ENCODE measurements at regions not wholly inside any gene's neighbourhood (a gene's known extent, or its start where the extent isn't known, plus 50 kb on each side); places are given as distances from the start of the nearest gene placed in this dataset.

DNA sequence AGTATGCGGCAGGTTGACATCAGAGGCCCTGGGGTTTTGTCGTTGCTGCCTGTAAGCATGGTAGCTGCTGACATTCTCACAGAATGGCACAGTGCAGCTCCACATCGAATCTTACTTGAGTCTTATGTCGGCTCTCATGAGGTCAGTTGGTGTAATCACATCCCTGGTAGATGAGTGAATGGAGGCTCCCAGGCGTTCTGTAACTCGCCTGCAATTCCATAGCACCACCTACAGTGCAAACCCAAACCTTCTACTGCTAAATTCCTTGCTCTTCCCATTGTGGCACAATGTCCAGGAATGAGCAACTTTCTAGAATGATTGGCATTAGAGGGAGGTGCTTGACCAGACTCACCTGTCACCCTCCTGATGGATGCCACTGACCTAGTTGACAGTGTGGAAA lies 578.4 kb downstream of the CCDC171 start:
- peaks cover 15% of the 10 kb centered on the region for H3K4me1 Mint-ChIP-seq (ENCODE audit: unreplicated experiment)
- no peak overlapping the region for H3K27ac Mint-ChIP-seq
- H3K36me3 Mint-ChIP-seq, result peaks cover 10% of the 10 kb centered on the region
- no peak for DNase-seq (ENCODE audit: extremely low spot score, unreplicated experiment)
- H3K4me3 Mint-ChIP-seq, result no peak overlapping the region
- H3K9me3 Mint-ChIP-seq, result peaks cover 18% of the 10 kb centered on the region
- TF ChIP-seq, protein P1, sequence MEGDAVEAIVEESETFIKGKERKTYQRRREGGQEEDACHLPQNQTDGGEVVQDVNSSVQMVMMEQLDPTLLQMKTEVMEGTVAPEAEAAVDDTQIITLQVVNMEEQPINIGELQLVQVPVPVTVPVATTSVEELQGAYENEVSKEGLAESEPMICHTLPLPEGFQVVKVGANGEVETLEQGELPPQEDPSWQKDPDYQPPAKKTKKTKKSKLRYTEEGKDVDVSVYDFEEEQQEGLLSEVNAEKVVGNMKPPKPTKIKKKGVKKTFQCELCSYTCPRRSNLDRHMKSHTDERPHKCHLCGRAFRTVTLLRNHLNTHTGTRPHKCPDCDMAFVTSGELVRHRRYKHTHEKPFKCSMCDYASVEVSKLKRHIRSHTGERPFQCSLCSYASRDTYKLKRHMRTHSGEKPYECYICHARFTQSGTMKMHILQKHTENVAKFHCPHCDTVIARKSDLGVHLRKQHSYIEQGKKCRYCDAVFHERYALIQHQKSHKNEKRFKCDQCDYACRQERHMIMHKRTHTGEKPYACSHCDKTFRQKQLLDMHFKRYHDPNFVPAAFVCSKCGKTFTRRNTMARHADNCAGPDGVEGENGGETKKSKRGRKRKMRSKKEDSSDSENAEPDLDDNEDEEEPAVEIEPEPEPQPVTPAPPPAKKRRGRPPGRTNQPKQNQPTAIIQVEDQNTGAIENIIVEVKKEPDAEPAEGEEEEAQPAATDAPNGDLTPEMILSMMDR (conservative IDR thresholded peaks at IDR 0.05), result peak; percentile 46
- H3K27me3 Mint-ChIP-seq, result no peaks in the 10 kb centered on the region

DNA sequence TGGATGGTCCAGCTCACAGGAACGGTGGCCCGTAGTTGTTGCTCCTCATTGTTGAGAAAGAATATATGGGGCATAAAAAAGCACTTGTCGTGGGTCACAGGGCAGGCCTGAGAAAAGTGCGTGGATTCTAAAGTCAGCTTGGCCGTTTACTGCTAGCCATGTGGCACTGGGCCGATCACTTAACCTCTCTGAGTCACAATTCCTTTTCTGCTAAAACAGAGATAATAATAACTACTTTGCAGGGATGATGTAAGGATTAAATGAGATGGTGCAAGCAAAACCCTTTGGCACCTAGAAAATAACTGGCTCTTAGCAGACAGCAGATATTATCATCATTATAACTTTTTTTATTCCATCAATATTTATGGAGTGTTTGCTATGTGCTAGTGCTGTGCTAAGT lies 579.7 kb downstream of the CCDC171 start:
- H3K27me3 Mint-ChIP-seq, result no peaks in the 10 kb centered on the region
- TF ChIP-seq, protein P1 (conservative IDR thresholded peaks at IDR 0.05), result no peak
- no peak overlapping the region for H3K4me3 Mint-ChIP-seq
- no peak for DNase-seq (ENCODE audit: extremely low spot score, unreplicated experiment)
- no peak overlapping the region for H3K27ac Mint-ChIP-seq
- peaks cover 10% of the 10 kb centered on the region for H3K36me3 Mint-ChIP-seq
- H3K4me1 Mint-ChIP-seq (ENCODE audit: unreplicated experiment), result peaks cover 11% of the 10 kb centered on the region
- H3K9me3 Mint-ChIP-seq, result peaks cover 13% of the 10 kb centered on the region

DNA sequence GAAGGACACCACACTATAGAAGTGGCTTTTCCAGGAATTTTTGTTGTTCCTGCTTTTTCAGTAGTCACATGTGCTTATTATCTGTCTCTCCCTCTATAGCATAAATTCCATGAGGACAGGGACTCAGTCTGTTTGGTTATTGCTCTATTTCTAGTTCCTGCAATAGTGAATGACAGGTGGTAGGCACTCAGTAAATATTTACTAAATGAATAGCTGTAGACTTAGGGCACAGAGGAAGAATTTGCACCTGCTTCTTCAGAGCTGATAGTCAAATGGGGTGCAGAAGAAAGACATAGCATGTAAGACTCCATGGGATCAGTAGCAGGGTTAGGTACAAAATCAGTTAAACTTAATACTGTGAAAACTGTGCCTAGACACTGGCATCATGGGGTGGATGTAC lies 580.2 kb downstream of the CCDC171 start:
- Mint-ChIP-seq H3K4me3 (no peak overlapping the region), H3K4me1 (ENCODE audit: unreplicated experiment) (peaks cover 11% of the 10 kb centered on the region), H3K27ac (no peak overlapping the region), H3K36me3 (peaks cover 10% of the 10 kb centered on the region), H3K27me3 (no peaks in the 10 kb centered on the region), H3K9me3 (peaks cover 13% of the 10 kb centered on the region)
- DNase-seq (ENCODE audit: extremely low spot score, unreplicated experiment), result no peak
- TF ChIP-seq, protein P1 (conservative IDR thresholded peaks at IDR 0.05), result no peak

DNA sequence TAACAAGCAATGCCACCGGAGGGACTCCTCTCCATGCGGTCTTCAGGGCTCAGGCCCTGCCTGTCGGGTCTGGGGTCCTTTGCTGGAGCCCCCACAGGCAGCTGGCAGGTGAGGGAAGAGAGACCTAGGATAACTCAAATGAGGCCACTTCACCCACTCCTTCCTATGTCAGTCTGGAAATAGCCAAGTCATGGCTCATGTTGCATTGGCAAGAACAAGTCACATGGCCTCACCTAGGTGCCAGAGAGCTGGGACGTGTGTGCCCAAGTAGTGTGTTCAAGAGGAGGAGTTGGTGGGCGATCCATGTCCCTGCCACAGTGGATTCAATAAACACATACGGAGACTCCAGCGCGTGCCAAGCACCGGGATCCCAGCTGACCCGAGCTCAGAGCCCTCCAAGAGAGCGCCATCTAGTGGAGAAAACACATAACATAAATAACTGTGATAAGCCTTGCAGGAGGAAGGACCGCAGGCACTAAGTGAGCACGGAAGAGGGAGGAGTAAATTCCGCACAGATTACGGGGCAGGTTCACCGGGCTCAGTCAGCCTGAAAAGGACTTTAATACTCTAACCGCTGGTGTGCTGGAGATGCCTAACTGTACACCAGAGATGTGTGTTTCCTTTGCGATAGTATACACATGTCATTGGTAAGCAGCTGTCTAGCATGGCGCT lies 580.8 kb downstream of the CCDC171 start:
- Mint-ChIP-seq H3K27me3 (no peaks in the 10 kb centered on the region), H3K36me3 (peaks cover 10% of the 10 kb centered on the region), H3K4me1 (ENCODE audit: unreplicated experiment) (peaks cover 14% of the 10 kb centered on the region), H3K4me3 (no peak overlapping the region), H3K9me3 (peaks cover 12% of the 10 kb centered on the region), H3K27ac (no peak overlapping the region)
- DNase-seq (ENCODE audit: extremely low spot score, unreplicated experiment), result no peak
- TF ChIP-seq, protein P1 (conservative IDR thresholded peaks at IDR 0.05), result peak; percentile 86

DNA sequence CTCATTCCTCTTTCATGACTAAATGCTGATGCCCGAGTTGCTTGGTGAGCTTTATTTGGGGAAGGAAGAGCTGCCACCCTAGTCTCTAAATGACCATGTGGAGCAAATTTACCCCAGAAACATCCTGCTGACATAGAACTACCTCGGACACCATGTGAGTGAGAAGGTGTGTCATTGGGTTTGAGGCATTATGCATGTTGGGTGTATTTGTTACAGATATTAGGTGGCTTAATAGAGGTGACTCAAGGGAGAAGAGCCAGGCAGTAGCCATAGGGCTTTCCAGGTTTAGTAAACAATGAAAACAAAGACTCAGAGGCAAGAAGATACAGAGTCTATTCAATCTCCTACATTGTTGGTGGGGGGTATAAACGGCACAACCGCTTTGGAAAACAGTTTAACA lies 581.5 kb downstream of the CCDC171 start:
- TF ChIP-seq, protein P1 (conservative IDR thresholded peaks at IDR 0.05), result no peak
- Mint-ChIP-seq H3K4me3 (no peak overlapping the region), H3K36me3 (peaks cover 10% of the 10 kb centered on the region), H3K27ac (no peak overlapping the region), H3K4me1 (ENCODE audit: unreplicated experiment) (peaks cover 21% of the 10 kb centered on the region), H3K9me3 (peaks cover 9% of the 10 kb centered on the region), H3K27me3 (no peaks in the 10 kb centered on the region)
- DNase-seq (ENCODE audit: extremely low spot score, unreplicated experiment), result no peak
